ENCODE measurements at regions not wholly inside any gene's neighbourhood (a gene's known extent, or its start where the extent isn't known, plus 50 kb on each side); places are given as distances from the start of the nearest gene placed in this dataset.

GRCh38 chr2:47631792-47632398 is 61.1 kb upstream of the KCNK12 start:
- TF ChIP-seq CTCF (IDR thresholded peaks at IDR 0.05) (no peak), POLR2A (IDR thresholded peaks at IDR 0.05) (no peak)
